GM21526 (cell line): ENCODE measurements at regions not wholly inside any gene's neighbourhood (a gene's known extent, or its start where the extent isn't known, plus 50 kb on each side); places are given as distances from the start of the nearest gene placed in this dataset.

Experiments
- ATAC-seq: cut with Tn5 transposase; IDR thresholded peaks from one replicate; pipeline ENCODE4 v1.9.1; 2021; ENCODE audit warnings: moderate library complexity; ENCODE audit not compliant: unreplicated experiment, low FRiP score

DNA sequence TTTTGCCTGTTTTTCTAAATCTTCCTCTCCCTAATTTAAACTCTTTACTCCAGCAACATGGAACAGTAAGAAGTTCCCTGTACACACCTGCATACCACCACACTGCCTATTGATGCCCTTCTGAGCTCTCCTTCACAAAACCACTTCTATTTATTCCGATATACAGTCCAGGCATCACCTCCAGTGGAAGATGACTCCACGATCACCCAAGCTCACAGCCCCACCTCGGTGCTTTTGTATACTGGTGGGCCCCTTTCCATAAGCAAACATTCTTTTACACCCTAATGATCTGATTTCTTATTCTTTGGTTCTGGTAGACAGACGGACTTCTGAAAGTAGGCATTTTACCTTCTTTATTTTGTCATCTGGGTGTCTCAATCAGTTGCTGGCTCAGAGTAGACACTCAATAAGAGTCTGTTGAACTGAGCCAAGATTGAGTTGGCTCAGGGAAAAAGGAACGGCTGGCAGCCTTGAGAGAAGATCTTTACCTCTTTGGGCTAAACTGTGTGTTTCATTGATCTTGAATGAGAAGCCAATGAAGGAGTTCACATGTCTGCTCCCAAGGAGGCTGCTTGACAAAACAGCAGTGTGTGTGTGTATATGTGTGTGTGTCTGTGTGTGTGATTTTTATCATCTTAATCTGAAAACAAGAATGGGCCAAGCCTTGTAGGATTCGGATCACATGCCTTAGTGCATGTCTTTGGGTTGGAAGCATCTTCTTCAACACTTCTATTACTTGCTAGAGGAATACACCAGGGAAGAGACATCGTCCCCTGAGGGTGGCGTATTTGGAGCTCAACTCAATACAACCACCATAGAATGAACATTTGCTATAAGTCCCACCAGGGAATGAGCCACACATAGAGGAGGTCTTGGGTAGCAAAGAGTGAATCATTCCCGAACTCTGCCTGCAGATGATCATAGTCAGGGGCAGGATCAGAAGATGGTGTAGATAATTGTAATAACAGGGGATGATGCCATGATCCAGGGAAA, 341.8 kb downstream of the CYRIA start:
- ATAC-seq: no peak

GRCh38 chr2:16323126-16323520, 342.5 kb downstream of the CYRIA start:
- no peak for ATAC-seq

GRCh38 chr2:16322308-16323125, 343.1 kb downstream of the CYRIA start:
- no peak for ATAC-seq

DNA sequence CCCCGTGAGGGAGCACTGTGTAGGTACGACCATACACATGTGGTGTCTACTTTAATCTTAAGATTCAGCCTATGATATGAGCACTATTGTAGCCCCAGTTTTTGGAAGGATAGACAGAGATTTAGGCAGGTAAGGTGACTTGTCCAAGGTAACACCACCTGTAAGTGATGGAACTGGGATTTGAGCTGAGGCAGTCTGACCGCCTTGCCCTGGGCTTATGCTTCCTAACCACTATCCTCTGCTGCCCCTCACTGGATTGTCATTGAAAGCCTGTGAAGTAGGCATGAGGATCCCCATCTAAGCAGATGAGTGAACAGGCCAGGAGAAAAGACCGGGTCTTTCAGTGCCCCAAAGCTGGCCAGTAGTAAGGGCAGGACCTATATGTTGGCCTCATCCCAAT, 343.8 kb downstream of the CYRIA start:
- no peak for ATAC-seq

DNA sequence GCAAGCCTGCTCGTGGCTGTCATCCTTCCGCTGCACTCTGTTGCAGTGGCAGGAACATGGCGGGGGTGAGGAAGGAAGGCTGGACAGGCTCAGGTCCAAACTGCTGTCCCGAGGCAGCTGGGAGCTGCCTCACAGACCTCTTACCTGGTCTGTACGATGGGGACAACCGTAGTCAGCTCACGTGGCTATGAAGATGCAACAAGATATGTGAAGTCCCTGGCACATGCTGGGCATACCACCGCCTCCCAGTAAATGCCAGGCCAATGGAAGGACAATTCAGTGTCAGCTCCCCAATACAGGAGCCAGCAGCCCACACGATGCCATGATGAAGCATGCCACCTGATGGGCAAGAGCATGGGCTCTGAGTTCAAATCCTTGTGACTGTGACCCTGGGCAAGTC, 344.4 kb downstream of the CYRIA start:
- no peak for ATAC-seq

- ATAC-seq: no peak
Observed at GRCh38 chr2:16320716-16321115, 344.9 kb downstream of the CYRIA start.

DNA sequence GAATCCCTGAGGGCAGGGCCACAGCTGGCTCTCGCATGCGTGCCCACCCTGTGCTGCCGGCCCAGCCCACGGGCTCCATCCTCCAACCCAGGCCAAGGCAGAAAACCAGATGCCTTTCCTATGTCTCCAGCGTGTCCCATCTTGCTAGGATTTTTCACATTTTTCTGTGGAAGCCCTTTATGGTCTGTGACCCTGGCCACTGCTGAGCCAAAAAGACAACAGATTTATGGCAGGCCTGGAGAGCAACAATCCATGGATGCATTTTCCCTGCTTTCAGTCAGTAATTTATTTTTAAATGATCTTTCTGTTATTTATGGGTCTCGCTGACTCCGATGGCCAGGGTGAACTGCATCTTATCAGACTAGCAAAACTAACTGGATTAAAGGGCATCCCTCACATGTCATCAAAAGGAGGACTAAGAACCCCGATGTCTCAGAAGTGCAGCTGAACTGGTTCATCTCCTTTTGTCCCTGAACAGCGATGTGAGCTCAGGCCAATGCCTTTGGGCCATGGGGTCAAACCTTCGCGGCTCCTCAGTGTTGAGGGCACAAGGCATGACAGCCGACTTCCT, 346.0 kb downstream of the CYRIA start:
- no peak for ATAC-seq

DNA sequence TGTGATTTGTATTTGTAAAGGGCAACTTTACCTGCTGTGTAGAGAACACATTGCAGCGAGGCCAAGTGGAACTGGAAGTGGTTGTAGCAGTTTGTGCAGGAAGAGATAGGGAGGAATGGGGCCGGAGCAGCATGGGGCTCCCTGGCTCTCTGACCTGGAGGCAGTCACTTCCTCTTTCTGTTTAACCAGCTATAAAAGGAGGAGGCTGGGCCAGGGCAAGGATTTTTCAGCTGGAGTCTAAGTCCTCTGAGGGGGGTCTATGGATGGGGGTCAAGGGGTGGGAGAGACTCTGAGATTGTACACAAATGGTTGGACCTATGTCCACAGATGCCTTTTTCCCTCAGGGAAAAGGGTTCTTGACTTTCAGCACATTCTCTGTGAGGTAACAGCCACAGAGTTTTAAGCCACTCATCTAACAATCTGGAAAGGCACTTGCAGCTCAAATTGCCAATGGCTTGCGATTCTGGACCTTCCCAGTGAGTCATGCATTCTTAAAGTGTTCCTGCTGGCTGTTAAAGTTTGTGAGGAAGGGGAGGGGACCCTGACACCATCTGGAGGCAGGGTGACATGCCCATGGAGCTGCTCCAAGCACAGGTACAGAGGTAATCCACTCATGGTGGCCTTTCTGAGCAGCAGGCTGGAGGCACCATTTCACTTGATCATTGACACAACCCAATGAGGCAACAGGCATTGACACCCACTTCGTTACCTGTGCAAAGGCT, 347.0 kb downstream of the CYRIA start:
- no peak for ATAC-seq

DNA sequence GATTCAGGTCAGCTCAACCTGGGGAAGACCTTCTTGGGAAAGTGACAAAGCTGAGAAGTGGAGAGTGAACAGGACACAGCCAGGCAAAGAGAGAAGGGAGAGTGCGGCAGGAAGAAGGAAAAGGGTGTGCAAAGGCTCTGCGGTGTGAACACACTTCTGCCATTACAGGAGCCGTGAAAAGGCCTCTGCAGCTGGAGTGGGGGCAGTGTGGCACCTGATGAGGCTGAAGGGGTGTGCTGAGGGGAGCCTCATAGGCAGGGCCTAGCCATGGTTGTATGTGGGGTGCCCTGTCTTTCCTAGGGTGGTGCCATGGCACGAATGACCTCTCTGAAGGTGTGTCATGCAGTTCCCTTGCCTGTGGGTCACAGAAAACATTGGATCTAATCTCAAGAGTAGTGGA, 347.6 kb downstream of the CYRIA start:
- no peak for ATAC-seq

DNA sequence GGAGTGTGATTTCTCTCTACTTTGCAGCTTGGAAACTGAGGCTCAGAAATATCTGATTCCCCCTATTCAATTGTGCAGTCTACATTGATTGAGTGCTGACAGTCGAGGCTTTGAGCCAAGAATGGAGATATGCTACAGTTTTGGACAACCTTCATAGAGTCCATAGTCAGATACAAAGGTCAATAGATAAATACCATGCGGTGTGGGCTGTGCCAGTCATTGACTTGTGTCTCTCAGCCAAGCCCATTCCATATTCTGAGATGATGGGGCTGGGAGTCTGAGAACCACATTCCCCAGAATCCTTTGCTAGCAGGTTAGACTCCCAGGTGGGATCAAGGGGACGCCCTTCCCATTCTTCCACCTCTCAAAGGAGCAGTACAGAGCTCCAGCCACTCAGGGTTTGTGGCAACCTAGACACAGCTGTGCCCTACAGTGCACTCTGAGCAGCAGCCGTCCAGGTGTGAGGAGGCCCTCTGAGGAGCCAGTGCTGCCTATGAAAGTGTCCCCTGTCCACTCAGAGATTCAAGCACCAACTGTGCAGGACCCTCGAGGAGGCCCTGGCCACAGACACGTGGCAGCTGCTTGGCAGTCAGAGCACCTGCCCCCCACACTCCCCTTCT, 348.3 kb downstream of the CYRIA start:
- no peak for ATAC-seq

- no peak for ATAC-seq
Observed at GRCh38 chr2:16316456-16317210, 349.0 kb downstream of the CYRIA start.

GRCh38 chr2:16315908-16316307, 349.7 kb downstream of the CYRIA start:
- ATAC-seq: no peak

DNA sequence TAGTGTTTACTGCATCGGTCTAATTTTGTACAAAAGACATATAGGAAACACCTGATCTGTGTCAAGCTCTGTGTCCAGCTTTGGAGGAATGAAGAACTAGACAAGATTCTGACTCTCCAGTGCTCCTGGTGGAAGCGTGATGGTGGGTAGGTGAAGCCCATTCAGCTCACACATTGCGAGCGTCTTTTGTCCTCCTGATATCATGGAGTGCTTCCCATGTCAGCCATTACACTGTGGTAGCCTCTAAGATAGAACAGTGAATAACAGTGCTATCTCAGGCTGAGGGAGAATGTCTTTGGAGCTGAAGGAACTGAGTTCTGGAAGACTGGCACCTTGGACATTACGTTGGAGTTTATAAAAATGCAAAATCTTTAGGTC, 350.2 kb downstream of the CYRIA start:
- ATAC-seq: no peak

- ATAC-seq: no peak
Observed at GRCh38 chr2:16314691-16315457, 350.8 kb downstream of the CYRIA start.

- no peak for ATAC-seq
Observed at GRCh38 chr2:16314001-16314400, 351.6 kb downstream of the CYRIA start.

DNA sequence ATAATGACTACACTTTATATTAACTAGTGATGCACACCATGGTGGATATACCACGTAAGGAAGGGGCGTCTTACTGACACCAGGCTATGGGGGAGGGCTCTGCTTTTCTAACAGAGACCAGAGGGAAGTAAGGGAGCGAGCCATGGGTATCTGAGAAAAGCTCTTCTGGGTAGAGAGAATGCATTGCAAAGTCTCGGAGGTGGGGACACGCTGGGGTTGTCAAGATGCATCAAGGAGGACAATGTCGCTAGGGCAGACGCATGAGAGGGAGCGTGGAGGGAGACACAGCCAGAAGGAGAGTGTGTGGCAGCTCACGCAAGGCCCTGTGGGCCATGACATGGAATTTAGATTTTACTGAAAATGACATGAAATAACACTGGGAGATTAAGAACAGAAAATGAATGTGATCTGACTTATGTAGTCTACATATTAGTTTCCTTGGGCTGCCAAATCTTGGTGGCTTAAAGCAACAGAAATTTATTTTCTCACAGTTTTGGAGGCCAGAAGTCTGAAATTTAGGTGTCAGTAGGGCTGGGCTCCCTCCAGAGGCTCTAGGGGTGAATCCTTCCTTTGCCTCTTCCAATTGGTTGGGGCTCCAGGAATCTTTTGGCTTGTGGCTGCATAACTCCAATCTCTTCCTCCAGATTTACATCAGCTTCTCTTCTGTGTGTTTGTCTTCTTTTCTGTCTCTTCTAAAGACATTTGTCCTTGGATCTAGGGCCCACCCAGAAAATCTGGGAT, 352.2 kb downstream of the CYRIA start:
- no peak for ATAC-seq

DNA sequence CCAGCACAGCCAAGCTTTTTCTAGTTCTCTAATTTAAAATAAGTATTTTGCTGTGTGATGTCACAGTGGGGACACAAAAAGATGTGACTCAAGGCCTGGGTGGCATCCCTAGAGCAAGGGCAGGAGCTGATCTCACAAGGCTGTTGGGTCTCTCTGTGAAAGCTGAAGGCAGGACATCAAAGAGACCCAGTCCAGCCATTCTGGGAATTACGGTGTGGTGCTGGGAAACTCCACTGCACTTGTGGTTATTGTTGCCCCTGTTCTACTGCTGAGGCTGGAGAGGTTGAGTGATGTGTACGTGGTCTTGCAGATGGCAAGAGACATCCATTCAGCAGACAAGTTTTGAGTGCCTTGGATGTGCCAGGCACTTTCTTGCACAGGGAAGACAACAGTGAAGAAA, 352.9 kb downstream of the CYRIA start:
- ATAC-seq: no peak
